SK-N-SH (cell line): ENCODE measurements at regions not wholly inside any gene's neighbourhood (a gene's known extent, or its start where the extent isn't known, plus 50 kb on each side); places are given as distances from the start of the nearest gene placed in this dataset.

Source experiments
- CTCF ChIP-seq: fragments of 200-600 bp; sonication (generic); IDR thresholded peaks from 2 replicates; pipeline ENCODE4 v1.6.1; 2017; ENCODE audit warnings: antibody characterized with exemption, mild to moderate bottlenecking, moderate library complexity
- EZH2phosphoT487 ChIP-seq: fragments of 200-600 bp; sonication (generic); IDR thresholded peaks from 2 replicates; pipeline ENCODE4 v1.6.1; 2017; ENCODE audit warnings: low read depth, mixed run types, mild to moderate bottlenecking, antibody characterized with exemption, moderate library complexity, borderline replicate concordance
- GABPA ChIP-seq: IDR thresholded peaks from 2 replicates; pipeline ENCODE4 v1.4.0; 2012; ENCODE audit warnings: low read depth, mild to moderate bottlenecking
- PBX3 ChIP-seq: IDR thresholded peaks from 2 replicates; pipeline ENCODE4; 2012
- POLR2AphosphoS5 ChIP-seq: IDR thresholded peaks from 2 replicates; pipeline ENCODE4 v1.6.1; 2012; ENCODE audit warnings: low read depth, low read length
- RAD21 ChIP-seq: IDR thresholded peaks from 2 replicates; pipeline ENCODE4 v1.6.1; 2012; ENCODE audit warnings: mild to moderate bottlenecking, low read length
- RFX5 ChIP-seq: IDR thresholded peaks from 2 replicates; pipeline ENCODE4 v1.6.1; 2012; ENCODE audit warnings: mild to moderate bottlenecking, improper control_type of control experiment, low read length

GRCh38 chr18:65435534-65435933, 315.3 kb upstream of the CDH7 start:
- TF ChIP-seq CTCF (no peak), POLR2AphosphoS5 (no peak), GABPA (no peak), EZH2phosphoT487 (no peak), RAD21 (no peak), PBX3 (no peak), RFX5 (no peak)
